ENCODE measurements at regions not wholly inside any gene's neighbourhood (a gene's known extent, or its start where the extent isn't known, plus 50 kb on each side); places are given as distances from the start of the nearest gene placed in this dataset.
A peak's percentile ranks its signal among the peaks of the same experiment; 100 is the strongest.

DNA sequence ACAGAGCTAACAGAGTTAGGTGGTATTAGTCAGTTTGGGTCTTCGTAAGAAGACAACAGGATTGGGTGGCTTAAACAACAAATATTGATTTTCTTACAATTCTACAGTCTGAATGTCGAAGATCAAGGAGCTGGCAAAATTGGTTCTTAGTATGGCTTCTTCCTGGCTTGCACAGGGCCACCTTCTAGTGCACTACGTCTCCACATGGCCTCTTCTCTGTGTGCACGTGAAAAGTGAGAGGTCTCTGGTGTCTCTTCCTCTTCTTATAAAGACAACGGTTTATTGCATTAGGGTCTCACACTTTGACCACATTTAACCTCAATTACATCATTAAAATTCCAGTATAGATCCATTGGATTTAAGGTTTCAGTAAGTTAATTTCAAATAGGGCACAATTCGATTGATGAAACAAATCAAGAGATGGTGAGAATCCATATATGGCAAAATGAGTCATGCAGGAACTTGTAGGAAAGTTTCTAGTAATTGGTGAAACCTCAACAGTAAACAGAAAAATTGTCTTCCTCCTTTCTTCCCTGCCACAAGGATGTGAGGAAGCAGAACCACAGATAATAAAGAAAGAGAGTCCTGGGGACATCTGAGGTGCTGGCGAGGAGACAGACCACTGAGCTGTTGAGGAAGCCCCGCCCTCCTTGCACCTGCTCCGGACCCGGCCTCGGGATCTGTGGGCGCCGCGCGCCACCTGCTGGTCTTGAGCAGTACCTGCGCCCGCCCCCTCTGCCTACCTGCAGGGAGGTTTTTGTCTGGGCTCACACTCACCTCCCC is 846.7 kb downstream of the TMEM121 start:
- TF ChIP-seq, protein P1, sequence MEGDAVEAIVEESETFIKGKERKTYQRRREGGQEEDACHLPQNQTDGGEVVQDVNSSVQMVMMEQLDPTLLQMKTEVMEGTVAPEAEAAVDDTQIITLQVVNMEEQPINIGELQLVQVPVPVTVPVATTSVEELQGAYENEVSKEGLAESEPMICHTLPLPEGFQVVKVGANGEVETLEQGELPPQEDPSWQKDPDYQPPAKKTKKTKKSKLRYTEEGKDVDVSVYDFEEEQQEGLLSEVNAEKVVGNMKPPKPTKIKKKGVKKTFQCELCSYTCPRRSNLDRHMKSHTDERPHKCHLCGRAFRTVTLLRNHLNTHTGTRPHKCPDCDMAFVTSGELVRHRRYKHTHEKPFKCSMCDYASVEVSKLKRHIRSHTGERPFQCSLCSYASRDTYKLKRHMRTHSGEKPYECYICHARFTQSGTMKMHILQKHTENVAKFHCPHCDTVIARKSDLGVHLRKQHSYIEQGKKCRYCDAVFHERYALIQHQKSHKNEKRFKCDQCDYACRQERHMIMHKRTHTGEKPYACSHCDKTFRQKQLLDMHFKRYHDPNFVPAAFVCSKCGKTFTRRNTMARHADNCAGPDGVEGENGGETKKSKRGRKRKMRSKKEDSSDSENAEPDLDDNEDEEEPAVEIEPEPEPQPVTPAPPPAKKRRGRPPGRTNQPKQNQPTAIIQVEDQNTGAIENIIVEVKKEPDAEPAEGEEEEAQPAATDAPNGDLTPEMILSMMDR (IDR thresholded peaks at IDR 0.05): peak; percentile 37 to 68 (median 53)
- no peak for TF ChIP-seq POLR2A (IDR thresholded peaks at IDR 0.05)
